DND-41 (cell line): ENCODE measurements at regions not wholly inside any gene's neighbourhood (a gene's known extent, or its start where the extent isn't known, plus 50 kb on each side); places are given as distances from the start of the nearest gene placed in this dataset.

Experiments
- EZH2 ChIP-seq: IDR thresholded peaks from 3 replicates; pipeline ENCODE4 v1.6.1; 2012; ENCODE audit warnings: borderline replicate concordance, low read depth, mild to moderate bottlenecking, moderate library complexity, low read length, inconsistent platforms; ENCODE audit not compliant: severe bottlenecking
- TF ChIP-seq, protein P1 (sequence below): IDR thresholded peaks from 2 replicates; pipeline ENCODE4 v1.5.1; 2012; ENCODE audit warnings: borderline replicate concordance, low read length, moderate library complexity, mild to moderate bottlenecking; ENCODE audit not compliant: poor library complexity, severe bottlenecking; ENCODE audit errors: extremely low read depth

DNA sequence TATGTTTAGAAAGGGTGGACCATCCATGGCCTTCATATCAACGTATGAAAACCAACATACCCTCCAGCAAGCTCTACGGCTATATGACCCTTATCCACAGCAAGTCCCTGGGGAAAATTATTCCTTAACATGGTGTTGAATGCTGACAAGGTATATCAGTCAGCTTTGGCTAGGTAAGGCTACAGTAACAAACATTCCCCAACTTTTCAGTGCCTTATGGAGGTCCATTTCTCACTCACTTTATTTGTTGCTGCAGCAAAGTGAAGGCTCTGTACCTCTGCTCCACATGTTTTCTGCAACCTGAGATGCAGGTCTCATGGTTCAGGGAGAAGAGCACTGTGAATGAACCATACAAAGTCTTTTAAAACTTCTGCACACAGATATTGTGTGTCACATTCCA, 83.8 kb upstream of the TOX3 start:
- TF ChIP-seq, protein P1, sequence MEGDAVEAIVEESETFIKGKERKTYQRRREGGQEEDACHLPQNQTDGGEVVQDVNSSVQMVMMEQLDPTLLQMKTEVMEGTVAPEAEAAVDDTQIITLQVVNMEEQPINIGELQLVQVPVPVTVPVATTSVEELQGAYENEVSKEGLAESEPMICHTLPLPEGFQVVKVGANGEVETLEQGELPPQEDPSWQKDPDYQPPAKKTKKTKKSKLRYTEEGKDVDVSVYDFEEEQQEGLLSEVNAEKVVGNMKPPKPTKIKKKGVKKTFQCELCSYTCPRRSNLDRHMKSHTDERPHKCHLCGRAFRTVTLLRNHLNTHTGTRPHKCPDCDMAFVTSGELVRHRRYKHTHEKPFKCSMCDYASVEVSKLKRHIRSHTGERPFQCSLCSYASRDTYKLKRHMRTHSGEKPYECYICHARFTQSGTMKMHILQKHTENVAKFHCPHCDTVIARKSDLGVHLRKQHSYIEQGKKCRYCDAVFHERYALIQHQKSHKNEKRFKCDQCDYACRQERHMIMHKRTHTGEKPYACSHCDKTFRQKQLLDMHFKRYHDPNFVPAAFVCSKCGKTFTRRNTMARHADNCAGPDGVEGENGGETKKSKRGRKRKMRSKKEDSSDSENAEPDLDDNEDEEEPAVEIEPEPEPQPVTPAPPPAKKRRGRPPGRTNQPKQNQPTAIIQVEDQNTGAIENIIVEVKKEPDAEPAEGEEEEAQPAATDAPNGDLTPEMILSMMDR, result no peak
- no peak for TF ChIP-seq EZH2
